ENCODE measurements at regions not wholly inside any gene's neighbourhood (a gene's known extent, or its start where the extent isn't known, plus 50 kb on each side); places are given as distances from the start of the nearest gene placed in this dataset.

DNA sequence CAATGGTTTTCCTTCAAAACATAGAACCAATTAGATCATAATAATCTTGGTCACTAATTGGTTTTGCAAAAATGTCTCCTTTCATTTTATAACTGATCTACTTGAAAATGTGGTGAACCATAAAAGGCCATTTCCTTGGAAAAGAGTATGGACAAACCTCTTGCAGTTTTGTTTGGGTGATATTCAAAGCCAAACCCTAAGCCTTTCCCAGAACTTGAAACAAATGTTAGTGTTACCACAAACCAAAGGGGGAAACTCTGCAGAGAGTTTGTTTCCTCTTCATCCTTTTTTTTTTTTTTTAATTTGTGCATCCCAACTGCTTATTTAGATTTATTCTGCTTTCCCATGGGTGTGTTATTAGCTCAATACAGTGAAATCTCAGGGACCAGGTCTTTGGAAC is 204.4 kb upstream of the ADAMTSL1 start:
- H3K9ac ChIP-seq (ENCODE audit: low read length), result no peak overlapping the region
- peaks cover 20% of the 10 kb centered on the region for H3K4me1 ChIP-seq (ENCODE audit: insufficient read depth, low read length)
- H3K36me3 ChIP-seq (ENCODE audit: low read depth, low read length), result no peaks in the 10 kb centered on the region
- TF ChIP-seq EZH2 (IDR thresholded peaks at IDR 0.05; ENCODE audit: low read length, unreplicated experiment) (no peak), EZH2phosphoT487 (IDR thresholded peaks at IDR 0.05; ENCODE audit: borderline replicate concordance, low read length) (no peak)
- TF ChIP-seq, protein P1, sequence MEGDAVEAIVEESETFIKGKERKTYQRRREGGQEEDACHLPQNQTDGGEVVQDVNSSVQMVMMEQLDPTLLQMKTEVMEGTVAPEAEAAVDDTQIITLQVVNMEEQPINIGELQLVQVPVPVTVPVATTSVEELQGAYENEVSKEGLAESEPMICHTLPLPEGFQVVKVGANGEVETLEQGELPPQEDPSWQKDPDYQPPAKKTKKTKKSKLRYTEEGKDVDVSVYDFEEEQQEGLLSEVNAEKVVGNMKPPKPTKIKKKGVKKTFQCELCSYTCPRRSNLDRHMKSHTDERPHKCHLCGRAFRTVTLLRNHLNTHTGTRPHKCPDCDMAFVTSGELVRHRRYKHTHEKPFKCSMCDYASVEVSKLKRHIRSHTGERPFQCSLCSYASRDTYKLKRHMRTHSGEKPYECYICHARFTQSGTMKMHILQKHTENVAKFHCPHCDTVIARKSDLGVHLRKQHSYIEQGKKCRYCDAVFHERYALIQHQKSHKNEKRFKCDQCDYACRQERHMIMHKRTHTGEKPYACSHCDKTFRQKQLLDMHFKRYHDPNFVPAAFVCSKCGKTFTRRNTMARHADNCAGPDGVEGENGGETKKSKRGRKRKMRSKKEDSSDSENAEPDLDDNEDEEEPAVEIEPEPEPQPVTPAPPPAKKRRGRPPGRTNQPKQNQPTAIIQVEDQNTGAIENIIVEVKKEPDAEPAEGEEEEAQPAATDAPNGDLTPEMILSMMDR (conservative IDR thresholded peaks at IDR 0.05; ENCODE audit: low read depth, low read length), result no peak
- CTCF ChIA-PET, result no interaction called here
- H3K4me2 ChIP-seq (ENCODE audit: low read length), result no peak overlapping the region
- DNase-seq (no peak), ATAC-seq (no peak)
- H3K9me3 ChIP-seq (ENCODE audit: low read length), result no peaks in the 10 kb centered on the region
- no peak overlapping the region for H2AFZ ChIP-seq (ENCODE audit: low read length)
- no peaks in the 10 kb centered on the region for H4K20me1 ChIP-seq (ENCODE audit: low read length)
- POLR2A ChIA-PET (ENCODE audit: unreplicated experiment), result no interaction called here
- H3K9me2 ChIP-seq (replicated peaks; ENCODE audit: low read length), result no peaks in the 10 kb centered on the region
- H3K27me3 ChIP-seq (ENCODE audit: low read length), result no peaks in the 10 kb centered on the region
- no TSS peak for BruUV-seq (replicated peaks)
- no peaks in the 10 kb centered on the region for H3K79me2 ChIP-seq (ENCODE audit: low read length)
- H3K27ac ChIP-seq (ENCODE audit: low read length), result no peak overlapping the region
- H3K4me3 ChIP-seq (ENCODE audit: low read length), result no peak overlapping the region
- intact Hi-C loops (cut with micrococcal nuclease), result no loop called here
- no peaks in the 10 kb centered on the region for H3F3A ChIP-seq (ENCODE audit: low read length, unreplicated experiment)

DNA sequence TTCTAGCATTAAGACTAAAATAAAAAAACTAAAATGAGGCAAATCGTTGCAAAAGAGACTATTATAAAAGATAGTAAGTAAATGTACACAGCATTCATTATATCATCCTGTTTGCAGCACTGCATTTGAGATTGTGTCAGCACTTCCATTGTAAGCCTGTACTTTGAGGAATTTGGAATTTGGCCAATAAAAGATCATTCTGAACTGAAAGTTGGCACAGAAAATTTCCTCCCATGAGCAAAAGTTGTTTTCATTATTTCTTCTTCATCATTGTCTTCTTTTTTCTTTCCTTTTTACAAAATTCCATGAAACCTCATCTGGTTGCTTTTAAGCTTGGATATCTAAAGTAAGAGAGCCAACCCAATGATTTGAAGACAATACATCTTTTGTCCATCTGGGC is 199.3 kb upstream of the ADAMTSL1 start:
- H3K27ac ChIP-seq (ENCODE audit: low read length), result no peak overlapping the region
- no peaks in the 10 kb centered on the region for H3F3A ChIP-seq (ENCODE audit: low read length, unreplicated experiment)
- H3K9me3 ChIP-seq (ENCODE audit: low read length), result no peaks in the 10 kb centered on the region
- TF ChIP-seq EZH2 (IDR thresholded peaks at IDR 0.05; ENCODE audit: low read length, unreplicated experiment) (no peak), EZH2phosphoT487 (IDR thresholded peaks at IDR 0.05; ENCODE audit: borderline replicate concordance, low read length) (no peak)
- TF ChIP-seq, protein P1 (conservative IDR thresholded peaks at IDR 0.05; ENCODE audit: low read depth, low read length), result no peak
- no peak overlapping the region for H3K9ac ChIP-seq (ENCODE audit: low read length)
- no peaks in the 10 kb centered on the region for H3K27me3 ChIP-seq (ENCODE audit: low read length)
- H3K4me1 ChIP-seq (ENCODE audit: insufficient read depth, low read length), result no peaks in the 10 kb centered on the region
- POLR2A ChIA-PET (ENCODE audit: unreplicated experiment), result no interaction called here
- H3K79me2 ChIP-seq (ENCODE audit: low read length), result no peaks in the 10 kb centered on the region
- no peak overlapping the region for H2AFZ ChIP-seq (ENCODE audit: low read length)
- no peak overlapping the region for H3K4me2 ChIP-seq (ENCODE audit: low read length)
- no TSS peak for BruUV-seq (replicated peaks)
- no peaks in the 10 kb centered on the region for H4K20me1 ChIP-seq (ENCODE audit: low read length)
- ATAC-seq (no peak), DNase-seq (peak; percentile 14)
- no peak overlapping the region for H3K4me3 ChIP-seq (ENCODE audit: low read length)
- intact Hi-C loops (cut with micrococcal nuclease), result no loop called here
- H3K36me3 ChIP-seq (ENCODE audit: low read depth, low read length), result no peaks in the 10 kb centered on the region
- CTCF ChIA-PET, result no interaction called here
- H3K9me2 ChIP-seq (replicated peaks; ENCODE audit: low read length), result no peaks in the 10 kb centered on the region

- ATAC-seq, result no peak
- Histone ChIP-seq H3K9me3 (ENCODE audit: low read length) (no peaks in the 10 kb centered on the region), H3K36me3 (ENCODE audit: low read depth, low read length) (no peaks in the 10 kb centered on the region), H3K79me2 (ENCODE audit: low read length) (no peaks in the 10 kb centered on the region), H3K9ac (ENCODE audit: low read length) (no peak overlapping the region), H3K4me1 (ENCODE audit: insufficient read depth, low read length) (no peaks in the 10 kb centered on the region), H3K27me3 (ENCODE audit: low read length) (no peaks in the 10 kb centered on the region), H3K27ac (ENCODE audit: low read length) (no peak overlapping the region), H3K4me2 (ENCODE audit: low read length) (no peak overlapping the region), H3F3A (ENCODE audit: low read length, unreplicated experiment) (no peaks in the 10 kb centered on the region), H3K4me3 (ENCODE audit: low read length) (no peak overlapping the region), H2AFZ (ENCODE audit: low read length) (no peak overlapping the region), H3K9me2 (replicated peaks; ENCODE audit: low read length) (no peaks in the 10 kb centered on the region), H4K20me1 (ENCODE audit: low read length) (no peaks in the 10 kb centered on the region)
- no peak for DNase-seq
- POLR2A ChIA-PET (ENCODE audit: unreplicated experiment), result no interaction called here
- BruUV-seq (replicated peaks), result no TSS peak
- CTCF ChIA-PET, result no interaction called here
- intact Hi-C loops (cut with micrococcal nuclease), result no loop called here
- TF ChIP-seq EZH2 (IDR thresholded peaks at IDR 0.05; ENCODE audit: low read length, unreplicated experiment) (no peak), EZH2phosphoT487 (IDR thresholded peaks at IDR 0.05; ENCODE audit: borderline replicate concordance, low read length) (no peak)
- TF ChIP-seq, protein P1 (conservative IDR thresholded peaks at IDR 0.05; ENCODE audit: low read depth, low read length), result no peak
Measured at GRCh38 chr9:18275313-18275990, 198.5 kb upstream of the ADAMTSL1 start.
